ENCODE measurements at regions not wholly inside any gene's neighbourhood (a gene's known extent, or its start where the extent isn't known, plus 50 kb on each side); places are given as distances from the start of the nearest gene placed in this dataset.
"Not testable (repeated sequence)": the region's sequence is repeated elsewhere in the genome, so short reads cannot be mapped to it uniquely, and the experiment has no call there.

- H3K79me2 ChIP-seq (ENCODE audit: insufficient read depth, low read length); H3K36me3 ChIP-seq (ENCODE audit: insufficient read depth, low read length); H2AFZ ChIP-seq (ENCODE audit: low read length); H3K9me3 ChIP-seq (ENCODE audit: low read depth, low read length); H3K27me3 ChIP-seq (ENCODE audit: insufficient read depth, low read length); H3K4me3 ChIP-seq (ENCODE audit: insufficient read depth, low read length); H3K4me2 ChIP-seq (ENCODE audit: insufficient read depth, low read length); H3K27ac ChIP-seq (ENCODE audit: low read depth, low read length); H3K4me1 ChIP-seq (ENCODE audit: insufficient read depth, low read length); DNase-seq (ENCODE audit: insufficient read length, low spot score, missing footprints); H4K20me1 ChIP-seq (ENCODE audit: insufficient read depth, low read length): not testable (repeated sequence)
These were observed 51.7 kb upstream of the PAXBP1 start for GRCh38 chr21:32823296-32823695.

GRCh38 chr21:32824950-32825349 is 53.4 kb upstream of the PAXBP1 start:
- Histone ChIP-seq H3K27ac (ENCODE audit: low read depth, low read length) (no peak overlapping the region), H3K4me3 (ENCODE audit: insufficient read depth, low read length) (no peak overlapping the region), H3K4me2 (ENCODE audit: insufficient read depth, low read length) (no peak overlapping the region), H3K79me2 (ENCODE audit: insufficient read depth, low read length) (no peaks in the 10 kb centered on the region), H3K27me3 (ENCODE audit: insufficient read depth, low read length) (no peaks in the 10 kb centered on the region), H3K9me3 (ENCODE audit: low read depth, low read length) (no peaks in the 10 kb centered on the region), H2AFZ (ENCODE audit: low read length) (no peak overlapping the region), H3K36me3 (ENCODE audit: insufficient read depth, low read length) (no peaks in the 10 kb centered on the region), H3K4me1 (ENCODE audit: insufficient read depth, low read length) (peaks cover 2% of the 10 kb centered on the region), H4K20me1 (ENCODE audit: insufficient read depth, low read length) (no peaks in the 10 kb centered on the region)
- TF ChIP-seq CTCF (IDR thresholded peaks at IDR 0.05; ENCODE audit: extremely low read depth, low read depth, low read length), result no peak
- no peak for DNase-seq (ENCODE audit: insufficient read length, low spot score, missing footprints)

DNA sequence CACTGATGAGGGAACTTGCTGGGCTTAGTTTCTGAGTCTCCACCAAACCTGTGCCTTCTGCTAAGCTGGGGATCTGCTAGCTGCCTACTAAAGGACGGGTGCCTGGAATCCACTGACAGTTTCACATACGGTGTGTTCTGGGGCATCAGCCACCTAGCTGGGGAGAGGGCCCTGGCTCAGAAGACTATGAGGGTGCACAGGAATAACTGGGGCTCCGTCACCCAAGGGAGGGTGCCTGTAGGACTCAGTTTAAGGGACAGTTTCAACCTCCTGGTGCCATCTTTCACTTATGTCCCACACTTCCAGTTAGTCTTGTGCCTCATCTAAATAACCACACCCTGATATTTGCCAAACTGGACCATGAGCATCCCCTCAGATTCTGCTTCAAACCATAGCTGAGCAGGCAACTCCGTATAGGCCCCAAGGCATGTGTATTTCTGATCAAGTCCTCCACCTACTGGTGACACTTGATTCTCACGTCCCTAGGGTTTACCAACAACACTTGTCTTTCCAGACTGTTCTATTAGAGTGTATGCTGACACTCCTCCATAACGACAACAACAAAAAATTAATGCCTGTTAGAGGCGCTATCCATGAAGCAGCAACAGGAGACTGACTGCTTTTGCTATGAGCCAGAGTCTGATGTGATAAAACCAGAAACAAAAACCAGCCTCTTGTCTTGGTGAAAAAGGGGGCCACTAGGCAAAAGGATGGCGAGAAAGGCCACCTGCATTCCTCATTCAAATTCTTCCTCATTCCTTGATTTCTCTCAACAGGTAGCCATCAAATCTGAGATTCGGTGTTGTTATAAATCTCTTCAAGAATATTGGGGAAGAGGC is 55.0 kb upstream of the PAXBP1 start:
- no peaks in the 10 kb centered on the region for H3K79me2 ChIP-seq (ENCODE audit: insufficient read depth, low read length)
- no peaks in the 10 kb centered on the region for H4K20me1 ChIP-seq (ENCODE audit: insufficient read depth, low read length)
- peak; percentile 85 for DNase-seq (ENCODE audit: insufficient read length, low spot score, missing footprints)
- H3K4me2 ChIP-seq (ENCODE audit: insufficient read depth, low read length), result no peak overlapping the region
- H3K9me3 ChIP-seq (ENCODE audit: low read depth, low read length), result no peaks in the 10 kb centered on the region
- TF ChIP-seq CTCF (IDR thresholded peaks at IDR 0.05; ENCODE audit: extremely low read depth, low read depth, low read length), result peak; percentile 58
- H3K27ac ChIP-seq (ENCODE audit: low read depth, low read length), result no peak overlapping the region
- no peak overlapping the region for H2AFZ ChIP-seq (ENCODE audit: low read length)
- no peaks in the 10 kb centered on the region for H3K27me3 ChIP-seq (ENCODE audit: insufficient read depth, low read length)
- no peak overlapping the region for H3K4me3 ChIP-seq (ENCODE audit: insufficient read depth, low read length)
- H3K36me3 ChIP-seq (ENCODE audit: insufficient read depth, low read length), result no peaks in the 10 kb centered on the region
- H3K4me1 ChIP-seq (ENCODE audit: insufficient read depth, low read length), result no peaks in the 10 kb centered on the region

DNA sequence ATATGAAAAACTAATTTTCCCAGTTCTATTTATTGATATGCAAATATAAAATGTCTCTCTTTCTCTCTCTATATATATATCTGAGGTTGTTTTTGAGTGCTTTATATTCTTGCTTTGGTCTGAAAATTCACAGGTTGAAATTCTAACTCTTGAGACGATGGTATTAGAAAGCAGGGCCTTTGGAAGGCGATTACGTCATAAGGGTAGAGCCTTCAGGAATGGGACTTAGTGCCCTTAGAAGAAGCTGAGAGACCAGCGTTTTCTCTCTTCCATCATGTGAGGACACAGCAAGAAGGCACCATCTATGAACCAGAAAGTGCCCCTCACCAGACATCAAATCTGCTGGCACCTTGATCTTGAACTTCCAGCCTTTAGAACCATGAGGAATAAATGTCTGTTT is 57.4 kb upstream of the PAXBP1 start:
- no peaks in the 10 kb centered on the region for H3K4me1 ChIP-seq (ENCODE audit: insufficient read depth, low read length)
- no peak overlapping the region for H3K4me3 ChIP-seq (ENCODE audit: insufficient read depth, low read length)
- TF ChIP-seq CTCF (IDR thresholded peaks at IDR 0.05; ENCODE audit: extremely low read depth, low read depth, low read length), result no peak
- no peaks in the 10 kb centered on the region for H3K36me3 ChIP-seq (ENCODE audit: insufficient read depth, low read length)
- H3K27ac ChIP-seq (ENCODE audit: low read depth, low read length), result no peak overlapping the region
- H3K4me2 ChIP-seq (ENCODE audit: insufficient read depth, low read length), result no peak overlapping the region
- no peaks in the 10 kb centered on the region for H4K20me1 ChIP-seq (ENCODE audit: insufficient read depth, low read length)
- H2AFZ ChIP-seq (ENCODE audit: low read length), result no peak overlapping the region
- no peaks in the 10 kb centered on the region for H3K9me3 ChIP-seq (ENCODE audit: low read depth, low read length)
- no peaks in the 10 kb centered on the region for H3K79me2 ChIP-seq (ENCODE audit: insufficient read depth, low read length)
- H3K27me3 ChIP-seq (ENCODE audit: insufficient read depth, low read length), result no peaks in the 10 kb centered on the region
- DNase-seq (ENCODE audit: insufficient read length, low spot score, missing footprints), result no peak

All from osteoblast (primary cell).